A549 (cell line): ENCODE measurements at regions not wholly inside any gene's neighbourhood (a gene's known extent, or its start where the extent isn't known, plus 50 kb on each side); places are given as distances from the start of the nearest gene placed in this dataset.
"Not testable (repeated sequence)": the region's sequence is repeated elsewhere in the genome, so short reads cannot be mapped to it uniquely, and the experiment has no call there.

Source experiments
- CBX2 ChIP-seq: fragments of 200-600 bp; sonication (generic); IDR thresholded peaks from 2 replicates; pipeline ENCODE4 v1.6.1; 2016; ENCODE audit warnings: low read depth, mild to moderate bottlenecking, borderline replicate concordance
- EP300 ChIP-seq, 2 experiments: fragments of >200 bp; sonication (Bioruptor Twin); formaldehyde crosslinking; IDR thresholded peaks; 2 replicates in 1 of 2; 3 replicates in 1 of 2; pipeline ENCODE4 v1.6.1; 2016 to 2017
- HOXB5 ChIP-seq: fragments of 250-450 bp; sonication (Bioruptor Pico); IDR thresholded peaks from 2 replicates; pipeline ENCODE4 v1.5.0; 2020; ENCODE audit warnings: mild to moderate bottlenecking, moderate library complexity
- JUNB ChIP-seq: fragments of >200 bp; sonication (Bioruptor Twin); formaldehyde crosslinking; IDR thresholded peaks from 2 replicates; pipeline ENCODE4 v1.6.1; 2016
- KDM1A ChIP-seq: fragments of 200-600 bp; sonication (generic); IDR thresholded peaks from 2 replicates; pipeline ENCODE4 v1.6.1; 2016; ENCODE audit warnings: low read depth, mild to moderate bottlenecking
- NR3C1 ChIP-seq: fragments of >200 bp; sonication (Bioruptor Twin); formaldehyde crosslinking; IDR thresholded peaks from 3 replicates; pipeline ENCODE4 v1.6.1; 2017
- POLR2A ChIP-seq: IDR thresholded peaks from 2 replicates; pipeline ENCODE4 v1.6.1; 2012; ENCODE audit warnings: mild to moderate bottlenecking, low read length
- RFX5 ChIP-seq: fragments of 450-650 bp; IDR thresholded peaks from 2 replicates; pipeline ENCODE4 v1.7.1; 2014; ENCODE audit warnings: antibody characterized with exemption, mild to moderate bottlenecking, moderate library complexity
- RNF2 ChIP-seq: fragments of 200-600 bp; sonication (generic); IDR thresholded peaks from 2 replicates; pipeline ENCODE4 v1.6.1; 2016; ENCODE audit warnings: low read depth, mild to moderate bottlenecking, antibody characterized with exemption, moderate library complexity, borderline replicate concordance
- ZNF302 ChIP-seq: fragments of 250-450 bp; sonication (Bioruptor Pico); IDR thresholded peaks from 2 replicates; pipeline ENCODE4 v1.9.0; 2021; ENCODE audit warnings: inconsistent platforms, mild to moderate bottlenecking, moderate library complexity
- TF ChIP-seq, protein P1 (sequence below): fragments of >200 bp; sonication (Bioruptor Twin); formaldehyde crosslinking; IDR thresholded peaks from 3 replicates; pipeline ENCODE4 v1.6.1; 2016
- TF ChIP-seq, protein P2 (sequence below): fragments of >200 bp; sonication (Bioruptor Twin); formaldehyde crosslinking; IDR thresholded peaks from 3 replicates; pipeline ENCODE4 v1.5.1; 2016
- TF ChIP-seq, protein P3 (sequence below): fragments of 200-600 bp; sonication (generic); IDR thresholded peaks from 2 replicates; pipeline ENCODE4 v1.6.1; 2016; ENCODE audit warnings: antibody characterized with exemption, mild to moderate bottlenecking, moderate library complexity

DNA sequence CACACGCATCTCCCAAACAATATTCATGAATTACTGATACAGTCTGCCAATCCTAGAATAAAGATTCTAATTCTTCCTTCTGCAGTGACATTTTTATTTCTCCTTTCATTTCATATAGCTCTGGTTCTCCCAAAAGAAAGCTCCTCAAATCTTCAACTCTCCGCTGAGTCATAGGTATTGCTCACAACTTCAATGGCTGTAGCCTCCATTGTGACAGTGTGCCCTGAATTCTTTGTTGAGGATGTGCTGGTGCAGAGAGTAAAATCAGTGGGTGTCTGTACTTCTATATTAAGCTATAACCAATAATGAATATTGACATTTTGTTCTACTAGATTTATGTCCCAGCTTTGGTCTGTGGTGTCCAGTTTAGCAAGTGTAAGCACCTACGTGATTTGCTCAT, 733.3 kb upstream of the CDH18 start:
- TF ChIP-seq, protein P1, sequence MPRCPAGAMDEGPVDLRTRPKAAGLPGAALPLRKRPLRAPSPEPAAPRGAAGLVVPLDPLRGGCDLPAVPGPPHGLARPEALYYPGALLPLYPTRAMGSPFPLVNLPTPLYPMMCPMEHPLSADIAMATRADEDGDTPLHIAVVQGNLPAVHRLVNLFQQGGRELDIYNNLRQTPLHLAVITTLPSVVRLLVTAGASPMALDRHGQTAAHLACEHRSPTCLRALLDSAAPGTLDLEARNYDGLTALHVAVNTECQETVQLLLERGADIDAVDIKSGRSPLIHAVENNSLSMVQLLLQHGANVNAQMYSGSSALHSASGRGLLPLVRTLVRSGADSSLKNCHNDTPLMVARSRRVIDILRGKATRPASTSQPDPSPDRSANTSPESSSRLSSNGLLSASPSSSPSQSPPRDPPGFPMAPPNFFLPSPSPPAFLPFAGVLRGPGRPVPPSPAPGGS: not testable (repeated sequence)
- TF ChIP-seq, protein P2, sequence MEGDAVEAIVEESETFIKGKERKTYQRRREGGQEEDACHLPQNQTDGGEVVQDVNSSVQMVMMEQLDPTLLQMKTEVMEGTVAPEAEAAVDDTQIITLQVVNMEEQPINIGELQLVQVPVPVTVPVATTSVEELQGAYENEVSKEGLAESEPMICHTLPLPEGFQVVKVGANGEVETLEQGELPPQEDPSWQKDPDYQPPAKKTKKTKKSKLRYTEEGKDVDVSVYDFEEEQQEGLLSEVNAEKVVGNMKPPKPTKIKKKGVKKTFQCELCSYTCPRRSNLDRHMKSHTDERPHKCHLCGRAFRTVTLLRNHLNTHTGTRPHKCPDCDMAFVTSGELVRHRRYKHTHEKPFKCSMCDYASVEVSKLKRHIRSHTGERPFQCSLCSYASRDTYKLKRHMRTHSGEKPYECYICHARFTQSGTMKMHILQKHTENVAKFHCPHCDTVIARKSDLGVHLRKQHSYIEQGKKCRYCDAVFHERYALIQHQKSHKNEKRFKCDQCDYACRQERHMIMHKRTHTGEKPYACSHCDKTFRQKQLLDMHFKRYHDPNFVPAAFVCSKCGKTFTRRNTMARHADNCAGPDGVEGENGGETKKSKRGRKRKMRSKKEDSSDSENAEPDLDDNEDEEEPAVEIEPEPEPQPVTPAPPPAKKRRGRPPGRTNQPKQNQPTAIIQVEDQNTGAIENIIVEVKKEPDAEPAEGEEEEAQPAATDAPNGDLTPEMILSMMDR: not testable (repeated sequence)
- TF ChIP-seq NR3C1; POLR2A; ZNF302; CBX2; RFX5; EP300 (IDR thresholded peaks at IDR 0.05); RNF2; KDM1A; HOXB5; JUNB: not testable (repeated sequence)
- TF ChIP-seq, protein P3, sequence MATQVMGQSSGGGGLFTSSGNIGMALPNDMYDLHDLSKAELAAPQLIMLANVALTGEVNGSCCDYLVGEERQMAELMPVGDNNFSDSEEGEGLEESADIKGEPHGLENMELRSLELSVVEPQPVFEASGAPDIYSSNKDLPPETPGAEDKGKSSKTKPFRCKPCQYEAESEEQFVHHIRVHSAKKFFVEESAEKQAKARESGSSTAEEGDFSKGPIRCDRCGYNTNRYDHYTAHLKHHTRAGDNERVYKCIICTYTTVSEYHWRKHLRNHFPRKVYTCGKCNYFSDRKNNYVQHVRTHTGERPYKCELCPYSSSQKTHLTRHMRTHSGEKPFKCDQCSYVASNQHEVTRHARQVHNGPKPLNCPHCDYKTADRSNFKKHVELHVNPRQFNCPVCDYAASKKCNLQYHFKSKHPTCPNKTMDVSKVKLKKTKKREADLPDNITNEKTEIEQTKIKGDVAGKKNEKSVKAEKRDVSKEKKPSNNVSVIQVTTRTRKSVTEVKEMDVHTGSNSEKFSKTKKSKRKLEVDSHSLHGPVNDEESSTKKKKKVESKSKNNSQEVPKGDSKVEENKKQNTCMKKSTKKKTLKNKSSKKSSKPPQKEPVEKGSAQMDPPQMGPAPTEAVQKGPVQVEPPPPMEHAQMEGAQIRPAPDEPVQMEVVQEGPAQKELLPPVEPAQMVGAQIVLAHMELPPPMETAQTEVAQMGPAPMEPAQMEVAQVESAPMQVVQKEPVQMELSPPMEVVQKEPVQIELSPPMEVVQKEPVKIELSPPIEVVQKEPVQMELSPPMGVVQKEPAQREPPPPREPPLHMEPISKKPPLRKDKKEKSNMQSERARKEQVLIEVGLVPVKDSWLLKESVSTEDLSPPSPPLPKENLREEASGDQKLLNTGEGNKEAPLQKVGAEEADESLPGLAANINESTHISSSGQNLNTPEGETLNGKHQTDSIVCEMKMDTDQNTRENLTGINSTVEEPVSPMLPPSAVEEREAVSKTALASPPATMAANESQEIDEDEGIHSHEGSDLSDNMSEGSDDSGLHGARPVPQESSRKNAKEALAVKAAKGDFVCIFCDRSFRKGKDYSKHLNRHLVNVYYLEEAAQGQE: not testable (repeated sequence)
